ENCODE measurements at regions not wholly inside any gene's neighbourhood (a gene's known extent, or its start where the extent isn't known, plus 50 kb on each side); places are given as distances from the start of the nearest gene placed in this dataset.

DNA sequence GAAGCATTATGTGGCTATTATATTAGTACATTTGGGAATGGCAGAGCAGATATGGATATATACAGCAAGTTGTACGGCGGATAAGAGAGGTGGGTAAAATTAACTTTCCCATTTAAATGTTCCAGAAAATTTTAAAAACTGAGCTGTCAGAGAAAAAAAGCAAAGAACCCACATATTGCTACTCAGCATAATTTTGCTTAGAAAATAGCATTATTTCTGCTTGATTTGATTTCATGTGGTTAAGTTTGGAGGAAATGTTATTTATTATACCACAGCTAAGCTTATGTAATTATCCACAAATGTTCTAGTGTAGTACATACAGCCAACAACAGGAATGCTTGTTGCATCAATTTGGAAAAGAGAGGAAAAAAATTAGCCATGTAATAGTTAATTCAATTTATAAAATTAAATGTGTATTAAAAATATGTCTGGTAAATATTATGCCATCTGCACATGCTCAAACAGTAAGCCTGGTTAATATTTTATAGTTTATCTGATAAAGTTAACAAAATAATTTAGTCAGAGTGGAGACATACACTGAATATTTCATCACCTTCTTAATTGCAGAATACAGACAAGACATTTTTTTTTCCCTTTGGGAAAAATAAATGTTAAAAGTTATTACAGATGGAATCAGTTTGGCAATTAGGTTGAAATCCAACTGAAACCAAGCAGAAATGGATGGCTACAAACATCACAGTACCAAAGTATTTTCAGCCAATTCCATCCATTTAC, 172.1 kb upstream of the ID4 start:
- H3K79me2 ChIP-seq (ENCODE audit: control insufficient read depth, insufficient read depth, low read length) = no peaks in the 10 kb centered on the region
- H3K27me3 ChIP-seq (ENCODE audit: control insufficient read depth in 2 of 2, insufficient read depth in 2 of 2, low read length in 2 of 2) = no peaks in the 10 kb centered on the region
- H4K20me1 ChIP-seq (replicated peaks; ENCODE audit: control insufficient read depth, extremely low read depth, insufficient read depth, low read length) = no peaks in the 10 kb centered on the region
- no peaks in the 10 kb centered on the region for H3K9me3 ChIP-seq (replicated peaks; ENCODE audit: control insufficient read depth, insufficient read depth, low read length)
- CTCF ChIA-PET = no interaction called here
- no peaks in the 10 kb centered on the region for H3K4me1 ChIP-seq (ENCODE audit: control insufficient read depth, extremely low read depth, insufficient read depth, low read length)
- H3K36me3 ChIP-seq (ENCODE audit: control insufficient read depth in 2 of 2, extremely low read depth in 1 of 2, insufficient read depth in 2 of 2, low read length in 2 of 2) = no peaks in the 10 kb centered on the region
- H3K27ac ChIP-seq (ENCODE audit: insufficient read depth, low read depth, low read length) = no peak overlapping the region
- no peaks in the 10 kb centered on the region for H3K9me1 ChIP-seq (replicated peaks; ENCODE audit: control insufficient read depth, extremely low read depth, insufficient read depth, low read length)
- H2AFZ ChIP-seq (ENCODE audit: low read depth, low read length) = no peak overlapping the region
- dilution Hi-C loops (cut with MboI; ENCODE audit: extremely low pct_ligation_motif_present, low sequenced_read_pairs) = no loop called here
- BruUV-seq (replicated peaks) = no TSS peak
- POLR2A ChIA-PET = no interaction called here
- H3K9ac ChIP-seq (replicated peaks; ENCODE audit: extremely low read depth, insufficient read depth, low read length) = no peak overlapping the region
- no peak overlapping the region for H3K4me2 ChIP-seq (ENCODE audit: insufficient read depth, low read length)
- TF ChIP-seq JUN (IDR thresholded peaks at IDR 0.05; ENCODE audit: borderline replicate concordance, insufficient read depth, insufficient read length, low read depth) = no peak
- no peak for TF ChIP-seq GATA2 (IDR thresholded peaks at IDR 0.05; ENCODE audit: insufficient read depth, insufficient read length, low read depth, low read length)
- TF ChIP-seq, protein P1, sequence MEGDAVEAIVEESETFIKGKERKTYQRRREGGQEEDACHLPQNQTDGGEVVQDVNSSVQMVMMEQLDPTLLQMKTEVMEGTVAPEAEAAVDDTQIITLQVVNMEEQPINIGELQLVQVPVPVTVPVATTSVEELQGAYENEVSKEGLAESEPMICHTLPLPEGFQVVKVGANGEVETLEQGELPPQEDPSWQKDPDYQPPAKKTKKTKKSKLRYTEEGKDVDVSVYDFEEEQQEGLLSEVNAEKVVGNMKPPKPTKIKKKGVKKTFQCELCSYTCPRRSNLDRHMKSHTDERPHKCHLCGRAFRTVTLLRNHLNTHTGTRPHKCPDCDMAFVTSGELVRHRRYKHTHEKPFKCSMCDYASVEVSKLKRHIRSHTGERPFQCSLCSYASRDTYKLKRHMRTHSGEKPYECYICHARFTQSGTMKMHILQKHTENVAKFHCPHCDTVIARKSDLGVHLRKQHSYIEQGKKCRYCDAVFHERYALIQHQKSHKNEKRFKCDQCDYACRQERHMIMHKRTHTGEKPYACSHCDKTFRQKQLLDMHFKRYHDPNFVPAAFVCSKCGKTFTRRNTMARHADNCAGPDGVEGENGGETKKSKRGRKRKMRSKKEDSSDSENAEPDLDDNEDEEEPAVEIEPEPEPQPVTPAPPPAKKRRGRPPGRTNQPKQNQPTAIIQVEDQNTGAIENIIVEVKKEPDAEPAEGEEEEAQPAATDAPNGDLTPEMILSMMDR (IDR thresholded peaks at IDR 0.05; ENCODE audit: extremely low read depth in 1 of 2, insufficient read depth in 1 of 2, low read depth in 1 of 2, low read length in 2 of 2) = no peak
- TF ChIP-seq EZH2 (IDR thresholded peaks at IDR 0.05; ENCODE audit: borderline replicate concordance, low read depth, low read length, severe bottlenecking) = no peak
- no peak for TF ChIP-seq MYC (IDR thresholded peaks at IDR 0.05; ENCODE audit: low read depth, low read length)
- TF ChIP-seq POLR2A (IDR thresholded peaks at IDR 0.05; ENCODE audit: low read depth, low read length) = no peak
- TF ChIP-seq FOS (IDR thresholded peaks at IDR 0.05; ENCODE audit: borderline replicate concordance, insufficient read depth, low read length) = no peak
- TF ChIP-seq, protein P2, sequence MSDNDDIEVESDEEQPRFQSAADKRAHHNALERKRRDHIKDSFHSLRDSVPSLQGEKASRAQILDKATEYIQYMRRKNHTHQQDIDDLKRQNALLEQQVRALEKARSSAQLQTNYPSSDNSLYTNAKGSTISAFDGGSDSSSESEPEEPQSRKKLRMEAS (IDR thresholded peaks at IDR 0.05; ENCODE audit: insufficient read depth, insufficient read length) = no peak
- TF ChIP-seq POLR2AphosphoS5 (IDR thresholded peaks at IDR 0.05; ENCODE audit: insufficient read depth, low read depth, low read length) = no peak
- FAIRE-seq (no peak), DNase-seq (ENCODE audit: low read depth, low spot score) (no peak)
- intact Hi-C loops (cut with micrococcal nuclease) = no loop called here
- no peak overlapping the region for H3K4me3 ChIP-seq (replicated peaks in 1 of 3; ENCODE audit: insufficient read depth in 1 of 3, low read depth in 1 of 3, low read length in 3 of 3)

Data from endothelial cell of umbilical vein (primary cell).